Osteocyte (in vitro differentiated cells): ENCODE measurements at regions not wholly inside any gene's neighbourhood (a gene's known extent, or its start where the extent isn't known, plus 50 kb on each side); places are given as distances from the start of the nearest gene placed in this dataset.

Experiments used
- DNase-seq: peaks from one replicate; pipeline ENCODE4 v3.0.0; 2021; ENCODE audit warnings: mixed read lengths; ENCODE audit not compliant: unreplicated experiment; ENCODE audit errors: extremely low spot score
- H3K27ac Mint-ChIP-seq: one replicate; pipeline ENCODE4 v1.8.0; 2021; ENCODE audit warnings: mild to moderate bottlenecking, mixed read lengths; ENCODE audit not compliant: unreplicated experiment
- H3K27me3 Mint-ChIP-seq: one replicate; pipeline ENCODE4 v1.8.0; 2021; ENCODE audit warnings: mixed read lengths; ENCODE audit not compliant: unreplicated experiment
- H3K36me3 Mint-ChIP-seq: one replicate; pipeline ENCODE4 v1.8.0; 2021; ENCODE audit warnings: mixed read lengths; ENCODE audit not compliant: unreplicated experiment
- H3K4me1 Mint-ChIP-seq: one replicate; pipeline ENCODE4 v1.8.0; 2021; ENCODE audit warnings: mixed read lengths; ENCODE audit not compliant: unreplicated experiment
- H3K4me3 Mint-ChIP-seq: one replicate; pipeline ENCODE4 v1.8.0; 2021; ENCODE audit warnings: mild to moderate bottlenecking, moderate library complexity, mixed read lengths; ENCODE audit not compliant: unreplicated experiment
- H3K9me3 Mint-ChIP-seq: one replicate; pipeline ENCODE4 v1.8.0; 2021; ENCODE audit warnings: mixed read lengths; ENCODE audit not compliant: unreplicated experiment
- CTCF ChIP-seq: fragments of 200-600 bp; sonication (generic); IDR thresholded peaks from 2 replicates; pipeline ENCODE4 v1.5.0; 2021; ENCODE audit warnings: antibody characterized with exemption, mild to moderate bottlenecking, moderate library complexity

GRCh38 chr3:117932441-117932840, 1102.2 kb downstream of the IGSF11 start:
- peaks cover 4% of the 10 kb centered on the region for H3K9me3 Mint-ChIP-seq
- H3K27ac Mint-ChIP-seq = no peak overlapping the region
- no peak for TF ChIP-seq CTCF
- no peak overlapping the region for H3K4me3 Mint-ChIP-seq
- H3K27me3 Mint-ChIP-seq = peaks cover 5% of the 10 kb centered on the region
- no peak for DNase-seq
- no peaks in the 10 kb centered on the region for H3K4me1 Mint-ChIP-seq
- no peaks in the 10 kb centered on the region for H3K36me3 Mint-ChIP-seq

GRCh38 chr3:117936159-117936558, 1098.5 kb downstream of the IGSF11 start:
- Mint-ChIP-seq H3K4me3 (no peak overlapping the region), H3K4me1 (peaks cover 6% of the 10 kb centered on the region), H3K27me3 (peaks cover 5% of the 10 kb centered on the region), H3K27ac (no peak overlapping the region), H3K9me3 (peaks cover 9% of the 10 kb centered on the region), H3K36me3 (no peaks in the 10 kb centered on the region)
- no peak for TF ChIP-seq CTCF
- DNase-seq = no peak

- Mint-ChIP-seq H3K9me3 (peaks cover 9% of the 10 kb centered on the region), H3K4me1 (peaks cover 6% of the 10 kb centered on the region), H3K36me3 (no peaks in the 10 kb centered on the region), H3K27me3 (peaks cover 5% of the 10 kb centered on the region), H3K27ac (no peak overlapping the region), H3K4me3 (no peak overlapping the region)
- DNase-seq = no peak
- TF ChIP-seq CTCF = no peak
Measured at GRCh38 chr3:117938974-117939373, 1095.7 kb downstream of the IGSF11 start.

- no peak for DNase-seq
- H3K36me3 Mint-ChIP-seq = no peaks in the 10 kb centered on the region
- no peak for TF ChIP-seq CTCF
- no peak overlapping the region for H3K27ac Mint-ChIP-seq
- peaks cover 3% of the 10 kb centered on the region for H3K27me3 Mint-ChIP-seq
- no peak overlapping the region for H3K4me3 Mint-ChIP-seq
- peaks cover 9% of the 10 kb centered on the region for H3K9me3 Mint-ChIP-seq
- H3K4me1 Mint-ChIP-seq = peaks cover 6% of the 10 kb centered on the region
Measured at GRCh38 chr3:117939425-117940027, 1095.1 kb downstream of the IGSF11 start.

- peaks cover 5% of the 10 kb centered on the region for H3K9me3 Mint-ChIP-seq
- no peak for DNase-seq
- no peak for TF ChIP-seq CTCF
- no peaks in the 10 kb centered on the region for H3K36me3 Mint-ChIP-seq
- peaks cover 6% of the 10 kb centered on the region for H3K4me1 Mint-ChIP-seq
- no peaks in the 10 kb centered on the region for H3K27me3 Mint-ChIP-seq
- no peak overlapping the region for H3K27ac Mint-ChIP-seq
- no peak overlapping the region for H3K4me3 Mint-ChIP-seq
Measured at GRCh38 chr3:117941015-117941414, 1093.6 kb downstream of the IGSF11 start.
